ENCODE measurements at regions not wholly inside any gene's neighbourhood (a gene's known extent, or its start where the extent isn't known, plus 50 kb on each side); places are given as distances from the start of the nearest gene placed in this dataset.

- 92 to 93% methylated on average over 3 of the region's 4 CpGs for WGBS, 2 experiments
- no peaks in the 10 kb centered on the region for H3K36me3 ChIP-seq (ENCODE audit: control insufficient read depth, insufficient read depth, low read length)
- H3K27ac ChIP-seq (ENCODE audit: insufficient read depth, low read depth, low read length, poor library complexity, severe bottlenecking), result no peak overlapping the region
- H3K27me3 ChIP-seq (ENCODE audit: control insufficient read depth, insufficient read depth, low read length, poor library complexity, severe bottlenecking), result no peaks in the 10 kb centered on the region
- no peaks in the 10 kb centered on the region for H3K9me3 ChIP-seq (ENCODE audit: control insufficient read depth, low read length)
- no peaks in the 10 kb centered on the region for H3K4me1 ChIP-seq (ENCODE audit: control insufficient read depth, insufficient read depth, low read length)
- no peak overlapping the region for H3K4me3 ChIP-seq (ENCODE audit: insufficient read depth, low read depth, low read length)
These were observed 320.9 kb downstream of the ASMT start for GRCh38 chrX:1935805-1936204.

GRCh38 chrX:1938190-1938589, 323.3 kb downstream of the ASMT start:
- H3K27ac ChIP-seq (ENCODE audit: insufficient read depth, low read depth, low read length, poor library complexity, severe bottlenecking), result no peak overlapping the region
- 88 to 96% methylated on average over 6 of the region's 6 CpGs for WGBS, 2 experiments
- H3K27me3 ChIP-seq (ENCODE audit: control insufficient read depth, insufficient read depth, low read length, poor library complexity, severe bottlenecking), result no peaks in the 10 kb centered on the region
- no peaks in the 10 kb centered on the region for H3K36me3 ChIP-seq (ENCODE audit: control insufficient read depth, insufficient read depth, low read length)
- H3K4me3 ChIP-seq (ENCODE audit: insufficient read depth, low read depth, low read length), result no peak overlapping the region
- no peaks in the 10 kb centered on the region for H3K9me3 ChIP-seq (ENCODE audit: control insufficient read depth, low read length)
- no peaks in the 10 kb centered on the region for H3K4me1 ChIP-seq (ENCODE audit: control insufficient read depth, insufficient read depth, low read length)

- Histone ChIP-seq H3K4me3 (ENCODE audit: insufficient read depth, low read depth, low read length) (no peak overlapping the region), H3K4me1 (ENCODE audit: control insufficient read depth, insufficient read depth, low read length) (no peaks in the 10 kb centered on the region), H3K36me3 (ENCODE audit: control insufficient read depth, insufficient read depth, low read length) (no peaks in the 10 kb centered on the region), H3K9me3 (ENCODE audit: control insufficient read depth, low read length) (no peaks in the 10 kb centered on the region), H3K27me3 (ENCODE audit: control insufficient read depth, insufficient read depth, low read length, poor library complexity, severe bottlenecking) (no peaks in the 10 kb centered on the region), H3K27ac (ENCODE audit: insufficient read depth, low read depth, low read length, poor library complexity, severe bottlenecking) (no peak overlapping the region)
- 25 to 41% methylated on average over 6 of the region's 6 CpGs for WGBS, 2 experiments
These were observed 326.5 kb downstream of the ASMT start for GRCh38 chrX:1941321-1941720.

GRCh38 chrX:1945879-1946278, 331.0 kb downstream of the ASMT start:
- Histone ChIP-seq H3K9me3 (ENCODE audit: control insufficient read depth, low read length) (no peaks in the 10 kb centered on the region), H3K27ac (ENCODE audit: insufficient read depth, low read depth, low read length, poor library complexity, severe bottlenecking) (no peak overlapping the region), H3K4me3 (ENCODE audit: insufficient read depth, low read depth, low read length) (no peak overlapping the region), H3K27me3 (ENCODE audit: control insufficient read depth, insufficient read depth, low read length, poor library complexity, severe bottlenecking) (no peaks in the 10 kb centered on the region), H3K36me3 (ENCODE audit: control insufficient read depth, insufficient read depth, low read length) (no peaks in the 10 kb centered on the region), H3K4me1 (ENCODE audit: control insufficient read depth, insufficient read depth, low read length) (no peaks in the 10 kb centered on the region)
- WGBS, 2 experiments, result 95 to 96% methylated on average over 10 of the region's 10 CpGs

GRCh38 chrX:1946974-1947373, 332.1 kb downstream of the ASMT start:
- no peak overlapping the region for H3K4me3 ChIP-seq (ENCODE audit: insufficient read depth, low read depth, low read length)
- no peak overlapping the region for H3K27ac ChIP-seq (ENCODE audit: insufficient read depth, low read depth, low read length, poor library complexity, severe bottlenecking)
- 94 to 96% methylated on average over 9 of the region's 9 CpGs for WGBS, 2 experiments
- no peaks in the 10 kb centered on the region for H3K36me3 ChIP-seq (ENCODE audit: control insufficient read depth, insufficient read depth, low read length)
- H3K27me3 ChIP-seq (ENCODE audit: control insufficient read depth, insufficient read depth, low read length, poor library complexity, severe bottlenecking), result no peaks in the 10 kb centered on the region
- H3K4me1 ChIP-seq (ENCODE audit: control insufficient read depth, insufficient read depth, low read length), result no peaks in the 10 kb centered on the region
- no peaks in the 10 kb centered on the region for H3K9me3 ChIP-seq (ENCODE audit: control insufficient read depth, low read length)
